ENCODE measurements at regions not wholly inside any gene's neighbourhood (a gene's known extent, or its start where the extent isn't known, plus 50 kb on each side); places are given as distances from the start of the nearest gene placed in this dataset.

DNA sequence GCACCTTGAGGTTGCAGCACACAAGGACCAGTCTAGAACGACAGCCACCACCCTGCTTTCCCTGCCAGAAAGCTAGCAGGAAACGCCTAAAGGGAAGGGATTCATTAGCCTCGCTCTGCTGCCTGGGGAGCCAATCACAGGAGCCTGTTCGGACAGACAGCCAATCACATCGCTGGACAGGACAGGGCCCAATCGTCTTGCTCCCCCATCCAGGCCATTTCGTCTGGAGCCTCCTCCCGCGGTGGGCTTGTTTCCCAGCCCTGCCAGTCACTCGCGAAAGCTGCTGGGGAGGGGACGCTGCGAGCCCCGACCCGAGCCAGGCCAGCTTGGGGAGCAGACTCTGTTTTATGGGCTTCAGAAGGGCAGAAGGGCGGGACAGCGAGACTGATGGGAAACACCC lies 79.8 kb upstream of the NCAM1 start:
- TF ChIP-seq POU2F2 (IDR thresholded peaks at IDR 0.05; ENCODE audit: low read depth, low read length) (no peak), POLR2A (IDR thresholded peaks at IDR 0.05; ENCODE audit: low read depth, low read length) (no peak), POLR2AphosphoS5 (IDR thresholded peaks at IDR 0.05; ENCODE audit: low read depth, low read length) (no peak), SPI1 (IDR thresholded peaks at IDR 0.05; ENCODE audit: low read depth, low read length) (no peak), TAF1 (IDR thresholded peaks at IDR 0.05; ENCODE audit: low read depth, low read length) (no peak), PAX5 (IDR thresholded peaks at IDR 0.05; ENCODE audit: insufficient read depth, low read length, severe bottlenecking) (no peak)
- DNase-seq (ENCODE audit: insufficient read length, low spot score), result no peak
- FAIRE-seq, result no peak

DNA sequence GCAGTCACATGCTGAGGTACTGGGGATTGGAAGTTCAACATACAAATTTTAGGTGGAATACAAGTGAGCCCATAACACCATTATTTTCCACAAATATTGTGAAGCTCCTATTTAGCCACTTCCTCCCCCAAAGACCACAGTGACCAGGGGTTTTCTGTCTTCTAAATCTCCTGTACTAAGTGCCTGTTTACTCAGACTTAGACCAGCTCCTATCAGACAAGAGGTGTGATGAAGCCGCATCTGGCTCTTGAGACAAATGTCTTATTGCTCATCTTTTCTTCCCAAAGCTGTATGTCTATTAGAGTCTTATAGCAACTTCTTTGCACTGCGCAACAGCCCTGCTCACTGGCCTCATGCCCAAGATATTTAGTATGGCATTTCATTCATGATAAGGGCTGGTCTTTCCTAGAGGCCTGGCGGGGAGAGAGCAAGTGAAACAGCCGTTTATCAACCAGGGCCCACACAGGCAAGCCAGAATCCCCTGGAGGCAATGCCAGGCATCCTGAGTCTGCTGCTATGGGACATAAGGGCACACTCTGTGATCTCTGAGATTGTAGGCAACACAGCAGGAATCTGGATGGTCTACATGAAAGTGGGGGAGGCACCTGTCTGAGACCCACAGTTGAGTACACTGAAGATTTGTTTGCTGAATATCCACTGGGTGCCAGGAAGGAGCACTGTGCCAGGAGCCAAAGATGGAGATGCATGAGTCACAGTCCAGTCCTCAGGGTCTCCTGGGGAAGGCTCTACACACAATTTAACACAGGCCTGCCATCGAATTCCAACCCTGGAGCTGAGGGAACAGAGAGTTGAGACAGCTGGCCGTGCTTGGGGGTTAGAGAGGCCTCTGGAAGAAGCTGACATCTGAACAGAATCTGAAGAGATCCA lies 78.5 kb upstream of the NCAM1 start:
- DNase-seq (ENCODE audit: insufficient read length, low spot score) (no peak), FAIRE-seq (no peak)
- TF ChIP-seq POU2F2 (IDR thresholded peaks at IDR 0.05; ENCODE audit: low read depth, low read length), result no peak

DNA sequence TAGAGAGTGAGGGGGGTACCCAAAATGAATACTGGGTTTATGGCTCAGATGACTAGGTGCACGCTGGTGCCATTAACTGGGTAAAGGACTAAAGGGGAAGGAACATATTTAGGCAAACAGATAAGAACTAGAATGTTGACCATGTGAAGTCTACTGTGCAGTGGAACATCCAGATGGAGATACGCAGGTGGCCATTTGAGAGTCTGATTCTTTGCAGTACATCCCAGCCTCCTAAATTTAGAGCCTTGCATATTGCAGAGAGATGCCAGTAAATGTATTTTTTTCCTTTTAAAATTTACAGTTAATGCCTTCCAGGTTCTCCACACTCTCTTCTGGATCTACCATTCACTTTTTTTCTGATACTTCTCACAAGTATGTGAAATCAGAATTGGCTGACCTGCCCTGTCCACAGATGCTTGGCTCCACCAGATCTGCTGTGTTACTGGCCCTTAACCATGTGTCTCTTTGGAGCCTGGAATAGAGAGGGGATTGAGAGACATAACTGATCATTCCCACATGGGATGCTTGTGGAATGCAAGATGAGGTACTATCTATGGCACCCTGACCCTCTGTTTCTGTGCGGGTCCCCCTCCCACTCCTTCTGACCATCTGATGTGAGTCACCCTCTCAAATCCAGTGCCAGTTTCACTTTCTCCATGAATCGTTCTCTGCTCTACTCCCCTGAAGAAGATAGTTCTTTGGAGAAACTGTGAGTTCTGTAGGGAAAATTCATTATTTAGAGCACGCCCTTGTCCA lies 77.0 kb upstream of the NCAM1 start:
- TF ChIP-seq POLR2AphosphoS5 (IDR thresholded peaks at IDR 0.05; ENCODE audit: low read depth, low read length) (no peak), POU2F2 (IDR thresholded peaks at IDR 0.05; ENCODE audit: low read depth, low read length) (no peak), SPI1 (IDR thresholded peaks at IDR 0.05; ENCODE audit: low read depth, low read length) (no peak), PAX5 (IDR thresholded peaks at IDR 0.05; ENCODE audit: insufficient read depth, low read length, severe bottlenecking) (no peak), TAF1 (IDR thresholded peaks at IDR 0.05; ENCODE audit: low read depth, low read length) (no peak), POLR2A (IDR thresholded peaks at IDR 0.05; ENCODE audit: low read depth, low read length) (no peak)
- no peak for FAIRE-seq
- no peak for DNase-seq (ENCODE audit: insufficient read length, low spot score)

DNA sequence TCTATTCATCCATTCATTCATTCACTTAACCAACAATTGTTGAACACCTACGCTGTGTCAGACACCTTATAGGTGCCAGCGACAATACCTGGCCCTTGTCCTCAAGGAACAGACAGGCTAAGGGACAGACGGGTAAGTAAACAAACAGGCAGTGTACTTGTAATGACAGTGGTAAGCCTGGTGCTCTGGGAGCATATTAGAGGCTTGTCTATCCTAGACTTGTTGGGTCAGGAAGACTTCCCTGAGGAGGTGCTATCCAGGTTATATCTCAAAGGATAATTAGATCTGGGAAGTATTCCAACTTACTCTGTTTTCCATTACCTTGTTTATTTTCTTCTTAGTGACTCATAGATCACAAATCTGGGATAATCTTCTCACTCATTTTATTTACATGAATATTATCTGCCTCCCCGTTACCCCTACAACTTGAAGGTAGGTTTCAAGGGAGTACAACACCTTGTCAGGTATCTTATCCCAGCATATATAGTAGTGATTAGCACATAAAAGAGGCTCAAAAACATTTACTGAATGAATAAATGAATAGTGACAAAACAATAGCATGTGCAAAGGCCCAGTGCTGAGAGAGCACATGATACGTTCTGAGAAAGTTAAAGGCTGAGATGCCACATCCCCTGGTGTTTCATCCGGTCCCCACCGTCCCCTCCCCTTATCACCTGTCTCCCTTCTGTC lies 75.3 kb upstream of the NCAM1 start:
- FAIRE-seq, result no peak
- DNase-seq (ENCODE audit: insufficient read length, low spot score), result no peak
- no peak for TF ChIP-seq TAF1 (IDR thresholded peaks at IDR 0.05; ENCODE audit: low read depth, low read length)
- TF ChIP-seq SPI1 (IDR thresholded peaks at IDR 0.05; ENCODE audit: low read depth, low read length), result no peak
- no peak for TF ChIP-seq POU2F2 (IDR thresholded peaks at IDR 0.05; ENCODE audit: low read depth, low read length)
- TF ChIP-seq POLR2A (IDR thresholded peaks at IDR 0.05; ENCODE audit: low read depth, low read length), result no peak
- TF ChIP-seq POLR2AphosphoS5 (IDR thresholded peaks at IDR 0.05; ENCODE audit: low read depth, low read length), result no peak
- TF ChIP-seq PAX5 (IDR thresholded peaks at IDR 0.05; ENCODE audit: insufficient read depth, low read length, severe bottlenecking), result no peak

DNA sequence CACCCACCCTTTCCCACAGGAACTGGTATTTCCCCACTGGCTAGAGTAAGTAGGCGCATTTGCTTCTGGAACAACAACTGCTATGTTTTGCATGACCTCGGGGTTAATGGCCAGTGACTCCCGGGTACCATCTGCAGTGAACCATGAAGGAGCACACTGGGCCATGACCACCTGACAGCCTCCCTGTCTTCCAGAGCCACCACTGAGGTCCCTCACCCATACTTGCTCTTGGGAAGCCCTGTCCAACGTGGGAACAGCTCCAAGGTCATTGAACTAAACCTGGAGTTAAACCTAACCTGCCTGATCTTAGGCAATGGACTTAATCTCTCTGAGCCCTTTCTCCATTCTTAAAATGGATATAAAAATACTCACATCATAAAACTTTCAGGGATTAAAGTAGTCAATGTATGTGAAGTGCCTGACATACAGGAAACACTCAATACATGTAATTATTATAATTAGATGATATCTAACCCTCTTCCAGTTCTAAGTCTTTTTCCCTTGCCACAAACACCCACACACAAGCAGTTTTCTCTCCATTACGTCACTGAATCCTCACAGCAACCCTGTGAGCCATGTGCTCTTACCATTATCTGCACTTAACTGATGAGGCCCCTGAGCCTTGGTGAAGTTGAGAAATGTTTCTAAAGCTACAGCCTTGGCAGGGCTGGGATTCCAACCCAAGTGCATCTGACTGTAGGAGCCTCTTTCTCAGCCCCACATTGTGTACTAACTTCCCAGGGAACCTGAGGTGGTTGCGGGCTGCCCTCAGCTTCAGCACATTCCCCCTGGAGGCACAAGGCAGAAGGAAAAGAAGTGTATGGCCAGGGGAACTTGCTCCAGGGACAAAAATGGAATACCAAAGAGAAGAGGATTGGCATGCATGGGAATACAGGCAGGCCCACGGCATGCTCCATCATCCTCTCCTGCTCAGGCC lies 74.5 kb upstream of the NCAM1 start:
- no peak for TF ChIP-seq POU2F2 (IDR thresholded peaks at IDR 0.05; ENCODE audit: low read depth, low read length)
- TF ChIP-seq TAF1 (IDR thresholded peaks at IDR 0.05; ENCODE audit: low read depth, low read length), result no peak
- no peak for TF ChIP-seq SPI1 (IDR thresholded peaks at IDR 0.05; ENCODE audit: low read depth, low read length)
- no peak for TF ChIP-seq PAX5 (IDR thresholded peaks at IDR 0.05; ENCODE audit: insufficient read depth, low read length, severe bottlenecking)
- TF ChIP-seq POLR2AphosphoS5 (IDR thresholded peaks at IDR 0.05; ENCODE audit: low read depth, low read length), result no peak
- TF ChIP-seq POLR2A (IDR thresholded peaks at IDR 0.05; ENCODE audit: low read depth, low read length), result no peak
- FAIRE-seq, result no peak
- DNase-seq (ENCODE audit: insufficient read length, low spot score), result no peak

DNA sequence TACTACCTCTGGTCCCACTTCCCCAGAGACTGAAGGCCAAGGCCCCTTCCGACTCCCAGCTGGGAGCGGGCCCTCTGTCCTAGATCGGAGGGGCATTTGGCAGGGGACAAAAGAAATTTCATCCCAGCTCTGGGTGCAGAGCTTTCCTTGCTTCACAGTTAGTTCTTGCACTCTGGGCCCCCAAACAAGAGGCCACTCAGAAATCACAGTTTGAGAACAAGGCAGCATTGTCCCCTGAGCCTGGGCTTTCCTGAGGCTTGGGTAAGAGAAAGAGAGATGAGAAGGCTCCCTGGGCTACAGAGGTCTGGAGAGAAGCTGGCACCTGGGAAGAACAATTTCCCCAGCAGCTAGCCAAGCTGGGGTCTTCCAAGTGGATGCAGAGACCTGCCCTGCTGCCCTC lies 71.8 kb upstream of the NCAM1 start:
- FAIRE-seq, result no peak
- no peak for DNase-seq (ENCODE audit: insufficient read length, low spot score)
- TF ChIP-seq SPI1 (IDR thresholded peaks at IDR 0.05; ENCODE audit: low read depth, low read length) (no peak), POU2F2 (IDR thresholded peaks at IDR 0.05; ENCODE audit: low read depth, low read length) (no peak), PAX5 (IDR thresholded peaks at IDR 0.05; ENCODE audit: insufficient read depth, low read length, severe bottlenecking) (no peak), POLR2AphosphoS5 (IDR thresholded peaks at IDR 0.05; ENCODE audit: low read depth, low read length) (no peak), TAF1 (IDR thresholded peaks at IDR 0.05; ENCODE audit: low read depth, low read length) (no peak)

DNA sequence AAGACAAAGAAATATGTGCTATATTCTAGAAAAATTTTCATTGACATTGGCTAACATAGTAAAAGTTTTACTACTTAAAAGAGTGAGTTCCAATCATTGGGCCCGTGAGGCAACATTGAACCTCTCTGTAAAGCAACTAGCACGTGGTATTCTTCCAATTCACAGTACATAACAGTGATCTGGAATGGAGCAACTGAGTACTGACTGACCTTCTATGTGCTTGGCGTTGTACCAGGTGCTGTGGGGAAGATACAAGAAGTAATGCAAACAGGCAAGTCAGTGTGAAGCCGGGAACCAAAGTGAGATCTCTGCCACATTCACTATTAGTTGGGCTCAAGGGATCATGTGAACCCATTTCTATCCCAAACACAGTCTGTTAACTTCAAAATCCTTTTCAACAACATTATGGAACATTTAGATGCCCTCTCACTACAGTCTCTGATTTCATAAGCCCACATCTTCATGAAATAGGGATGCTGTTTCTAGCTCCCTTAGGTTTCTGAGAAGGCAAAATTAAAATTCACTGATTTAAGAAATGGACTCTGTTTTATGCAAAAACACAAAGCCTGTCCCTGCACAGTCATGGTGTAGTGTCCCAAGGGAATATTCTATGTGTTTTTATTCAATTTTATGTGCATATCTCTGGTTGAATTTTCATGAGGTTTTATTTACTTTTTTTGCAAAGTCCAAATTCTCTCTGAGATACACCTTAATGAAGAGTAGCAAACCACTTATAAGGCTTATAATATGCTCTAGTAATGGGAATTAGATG lies 61.8 kb upstream of the NCAM1 start:
- no peak for DNase-seq (ENCODE audit: insufficient read length, low spot score)
- no peak for FAIRE-seq
- TF ChIP-seq POU2F2 (IDR thresholded peaks at IDR 0.05; ENCODE audit: low read depth, low read length) (no peak), TAF1 (IDR thresholded peaks at IDR 0.05; ENCODE audit: low read depth, low read length) (no peak), POLR2AphosphoS5 (IDR thresholded peaks at IDR 0.05; ENCODE audit: low read depth, low read length) (no peak), PAX5 (IDR thresholded peaks at IDR 0.05; ENCODE audit: insufficient read depth, low read length, severe bottlenecking) (no peak), SPI1 (IDR thresholded peaks at IDR 0.05; ENCODE audit: low read depth, low read length) (no peak), POLR2A (IDR thresholded peaks at IDR 0.05; ENCODE audit: low read depth, low read length) (no peak)

DNA sequence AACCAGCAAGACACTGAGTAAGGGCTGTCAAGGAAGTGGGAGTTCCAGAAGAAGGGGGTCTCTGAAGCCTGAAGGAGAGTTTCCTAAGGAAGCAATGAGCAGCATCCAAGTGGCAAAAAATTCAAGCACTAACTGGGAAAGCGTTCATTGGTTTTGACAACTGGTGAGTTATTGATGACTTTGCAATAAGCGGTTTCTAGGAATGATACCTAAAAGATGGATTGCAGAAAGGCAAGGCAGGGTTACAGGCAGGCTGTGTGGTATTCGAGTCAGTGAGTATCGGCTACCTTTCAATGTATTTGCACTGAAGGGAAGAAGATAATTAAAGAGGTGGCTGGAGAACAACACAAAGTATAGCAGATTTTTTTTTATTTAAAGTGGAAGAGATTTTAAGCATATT lies 59.3 kb upstream of the NCAM1 start:
- FAIRE-seq (no peak), DNase-seq (ENCODE audit: insufficient read length, low spot score) (no peak)
- TF ChIP-seq SPI1 (IDR thresholded peaks at IDR 0.05; ENCODE audit: low read depth, low read length) (no peak), TAF1 (IDR thresholded peaks at IDR 0.05; ENCODE audit: low read depth, low read length) (no peak), POLR2A (IDR thresholded peaks at IDR 0.05; ENCODE audit: low read depth, low read length) (no peak), PAX5 (IDR thresholded peaks at IDR 0.05; ENCODE audit: insufficient read depth, low read length, severe bottlenecking) (no peak), POU2F2 (IDR thresholded peaks at IDR 0.05; ENCODE audit: low read depth, low read length) (no peak), POLR2AphosphoS5 (IDR thresholded peaks at IDR 0.05; ENCODE audit: low read depth, low read length) (no peak)

Measured in GM12891 (cell line).